Heart right ventricle (tissue), 16 donors: ENCODE measurements at regions not wholly inside any gene's neighbourhood (a gene's known extent, or its start where the extent isn't known, plus 50 kb on each side); places are given as distances from the start of the nearest gene placed in this dataset.

Experiments used
- ATAC-seq, 8 donors: fragments of 200-7000 bp; cut with Tn5 transposase; one replicate each; pipeline ENCODE4 v1.9.1; 2020; ENCODE audit warnings: mild to moderate bottlenecking in 8 of 8, moderate library complexity in 8 of 8, moderate number of reproducible peaks in 1 of 8
- DNase-seq, 2 donors: peaks; one replicate each; pipeline ENCODE4 v3.0.0-alpha.2; 2020
- H3K27ac ChIP-seq, 10 donors: fragments of 200-600 bp; sonication (generic) in 2 of 10; one replicate each; pipeline versions ENCODE4 v1.5.0 to v1.8.0; 2020 to 2022; ENCODE audit warnings: mild to moderate bottlenecking in 3 of 10
- H3K27me3 ChIP-seq, 7 donors: fragments of 200-600 bp; one replicate each; pipeline ENCODE4 v1.8.0; 2021 to 2022; ENCODE audit warnings: mild to moderate bottlenecking in 2 of 7
- H3K36me3 ChIP-seq, 9 donors: fragments of 200-600 bp; sonication (generic) in 1 of 9; one replicate each; pipeline versions ENCODE4 v1.5.0 to v1.8.0; 2020 to 2022; ENCODE audit warnings: mild to moderate bottlenecking in 2 of 9
- H3K4me1 ChIP-seq, 9 donors: fragments of 200-600 bp; sonication (generic) in 1 of 9; one replicate each; pipeline versions ENCODE4 v1.5.0 to v1.8.0; 2020 to 2022; ENCODE audit warnings: mild to moderate bottlenecking in 4 of 9
- H3K4me3 ChIP-seq, 10 donors: fragments of 200-600 bp; sonication (generic) in 2 of 10; one replicate each; pipeline versions ENCODE4 v1.5.0 to v1.8.0; 2020 to 2022; ENCODE audit warnings: mild to moderate bottlenecking in 7 of 10, moderate library complexity in 2 of 10
- H3K9me3 ChIP-seq, 11 donors: fragments of 200-600 bp in 10 of 11; sonication (generic) in 2 of 11; one replicate each; pipeline versions ENCODE4 v1.5.0 to v1.8.0; 2013 to 2022; ENCODE audit warnings: mild to moderate bottlenecking in 2 of 11, control low read depth in 1 of 11, moderate library complexity in 1 of 11
- WGBS, 2 donors: extraction: QIAGEN DNeasy Blood & Tissue Kit; methylation state at CpG; one replicate each; pipeline ENCODE4 v1.1.7; 2013; ENCODE audit warnings: inconsistent platforms in 1 of 2; 5-methylcytosine and 5-hydroxymethylcytosine counted together
- intact Hi-C, 10 donors: fragments of 100-400 bp; cut with DNase I; formaldehyde crosslinking; loops; one replicate each; pipeline versions ENCODE4 v1.11.1 to v1.14.2; 2022
- TF ChIP-seq, protein P1 (sequence below), 9 donors: fragments of 200-600 bp; sonication (generic) in 2 of 9; IDR thresholded peaks; one replicate each; pipeline versions ENCODE4 v1.5.0 to v1.8.0; 2021 to 2022; ENCODE audit warnings: antibody characterized with exemption in 9 of 9, mild to moderate bottlenecking in 5 of 9, moderate library complexity in 1 of 9
- donor health status: Arrhythmogenic right ventricular cardiomyopathy.
- donor health status: ischemic (EF 13 %, LVEDD 7.1; RV severe dilation, severe dysfunction).
- donor health status: healthy with polysubstance abuse.
- donor health status: DM: no; HTN: yes; CAD: no.
- donor health status: DM: no; HTN: no; CAD: no.
- donor health status: ischemic (EF 25% LVEDD 6.9; RV normal size, moderate dysfunction).
- donor health status: ischemic (EF 25% LVEDD 5.7; RV mildly dilated, moderate dysfunction).
- donor health status: healthy.
- donor health status: DM: yes; HTN: yes; CAD: no.
- donor health status: Ischemic cardiomyopathy.
- donor health status: ischemic (EF 35%, LVEDD 5.7; RV mildly dilated, moderate dysfunction).
- donor health status: nonischemic (EF 11% LVEDD 7.7; RV severe dilation, severe dysfunction).
- donor health status: DM: yes; HTN: yes; CAD: no.
- donor health status: PGD.
- donor health status: ischemic (EF 29% LVEDD 5.4; RV normal size, mild dysfunction).
- donor health status: nonischemic (EF 23%, LVEDD 6.1; RV moderate dilation, normal function).

DNA sequence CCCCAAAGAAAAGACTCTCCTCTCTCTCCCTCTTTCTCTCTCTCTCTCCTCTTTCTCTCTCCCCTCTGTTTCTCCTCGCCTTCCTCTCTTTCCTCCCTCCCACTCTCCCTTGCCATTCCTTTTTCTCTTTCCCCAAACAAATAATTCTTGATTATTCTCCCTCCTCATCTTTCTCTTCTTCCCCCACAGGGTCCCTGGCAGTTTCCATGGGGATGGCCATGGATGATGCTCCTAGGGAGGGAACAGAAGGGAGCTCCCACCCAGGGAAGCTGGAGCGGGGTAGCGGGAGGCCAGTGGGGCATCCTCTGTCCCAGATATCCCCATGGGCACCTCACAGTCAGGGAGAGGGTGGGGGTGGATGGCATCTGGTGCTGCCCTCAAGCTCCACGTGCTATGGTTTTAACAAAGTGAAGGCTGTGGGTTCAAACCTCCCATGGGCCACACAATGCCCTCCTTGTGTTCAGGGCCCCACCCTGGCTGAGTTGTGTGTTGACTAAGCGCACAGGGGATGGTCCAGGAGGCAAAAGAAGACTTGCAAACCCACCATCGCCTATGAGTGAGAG lies 266.4 kb downstream of the BUD13 start:
- ATAC-seq (no peak), DNase-seq (no peak)
- Histone ChIP-seq H3K36me3 (no peaks in the 10 kb centered on the region), H3K27ac (no peak overlapping the region), H3K27me3 (peaks cover 0 to 63% (median 42%) of the 10 kb centered on the region in 7 donors), H3K4me3 (no peak overlapping the region), H3K9me3 (no peaks in the 10 kb centered on the region), H3K4me1 (no peaks in the 10 kb centered on the region)
- 78 to 79% methylated on average over 6 of the region's 6 CpGs for WGBS, 2 donors
- TF ChIP-seq, protein P1, sequence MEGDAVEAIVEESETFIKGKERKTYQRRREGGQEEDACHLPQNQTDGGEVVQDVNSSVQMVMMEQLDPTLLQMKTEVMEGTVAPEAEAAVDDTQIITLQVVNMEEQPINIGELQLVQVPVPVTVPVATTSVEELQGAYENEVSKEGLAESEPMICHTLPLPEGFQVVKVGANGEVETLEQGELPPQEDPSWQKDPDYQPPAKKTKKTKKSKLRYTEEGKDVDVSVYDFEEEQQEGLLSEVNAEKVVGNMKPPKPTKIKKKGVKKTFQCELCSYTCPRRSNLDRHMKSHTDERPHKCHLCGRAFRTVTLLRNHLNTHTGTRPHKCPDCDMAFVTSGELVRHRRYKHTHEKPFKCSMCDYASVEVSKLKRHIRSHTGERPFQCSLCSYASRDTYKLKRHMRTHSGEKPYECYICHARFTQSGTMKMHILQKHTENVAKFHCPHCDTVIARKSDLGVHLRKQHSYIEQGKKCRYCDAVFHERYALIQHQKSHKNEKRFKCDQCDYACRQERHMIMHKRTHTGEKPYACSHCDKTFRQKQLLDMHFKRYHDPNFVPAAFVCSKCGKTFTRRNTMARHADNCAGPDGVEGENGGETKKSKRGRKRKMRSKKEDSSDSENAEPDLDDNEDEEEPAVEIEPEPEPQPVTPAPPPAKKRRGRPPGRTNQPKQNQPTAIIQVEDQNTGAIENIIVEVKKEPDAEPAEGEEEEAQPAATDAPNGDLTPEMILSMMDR (IDR thresholded peaks at IDR 0.05) = no peak
- intact Hi-C loops = no loop called here

DNA sequence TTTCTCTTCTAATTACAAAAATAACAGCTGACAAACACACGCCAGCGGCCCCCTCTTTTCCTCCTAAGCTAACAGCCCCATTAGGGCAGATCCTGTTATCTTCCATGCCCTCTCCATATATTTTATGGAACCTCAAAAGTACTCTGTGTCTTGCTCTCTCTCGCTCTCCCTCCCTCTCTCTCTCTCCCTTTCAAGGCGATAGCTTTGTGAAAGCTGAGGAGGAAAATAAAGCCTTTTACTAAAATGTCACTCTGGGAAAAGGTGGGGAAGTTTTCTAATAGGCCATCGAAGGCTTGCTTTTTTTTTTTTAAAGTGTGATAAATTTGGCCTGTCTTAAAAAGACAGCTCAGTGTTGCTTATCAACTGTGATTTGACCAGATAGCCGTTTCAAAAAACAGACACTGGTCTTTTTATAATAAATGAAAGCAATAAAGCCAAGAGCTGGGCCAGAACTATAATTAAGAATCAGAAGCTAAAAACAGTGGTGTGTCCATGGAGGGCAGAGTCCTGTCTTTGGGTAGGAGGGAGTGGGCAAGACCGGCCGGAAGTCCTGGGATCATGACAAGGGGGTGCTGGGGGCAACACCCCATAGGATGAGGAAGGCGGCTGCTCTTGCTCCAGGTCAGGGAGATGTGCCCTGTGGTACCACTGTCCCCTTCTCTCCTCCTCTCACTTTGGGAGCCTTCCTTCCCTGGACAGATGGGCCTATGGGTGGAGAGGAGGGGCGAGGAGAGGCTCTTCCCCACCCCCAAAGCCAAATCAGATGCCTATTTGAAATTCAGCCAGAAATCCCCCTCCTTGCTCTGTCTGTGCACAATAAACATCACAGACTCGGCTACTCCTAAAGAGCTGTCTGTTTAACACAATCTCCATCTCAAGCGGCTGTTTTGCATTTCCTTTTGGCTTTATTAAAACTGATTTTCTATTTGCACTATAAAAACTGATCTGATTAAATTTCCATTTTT lies 267.2 kb downstream of the BUD13 start:
- H3K27ac ChIP-seq = no peak overlapping the region
- intact Hi-C loops = no loop called here
- H3K4me3 ChIP-seq = no peak overlapping the region
- ATAC-seq (no peak), DNase-seq (no peak)
- no peaks in the 10 kb centered on the region for H3K4me1 ChIP-seq
- TF ChIP-seq, protein P1 (IDR thresholded peaks at IDR 0.05) = no peak
- no peaks in the 10 kb centered on the region for H3K9me3 ChIP-seq
- peaks cover 0 to 66% (median 46%) of the 10 kb centered on the region in 7 donors for H3K27me3 ChIP-seq
- 58 to 70% methylated on average over 12 of the region's 12 CpGs for WGBS, 2 donors
- no peaks in the 10 kb centered on the region for H3K36me3 ChIP-seq

DNA sequence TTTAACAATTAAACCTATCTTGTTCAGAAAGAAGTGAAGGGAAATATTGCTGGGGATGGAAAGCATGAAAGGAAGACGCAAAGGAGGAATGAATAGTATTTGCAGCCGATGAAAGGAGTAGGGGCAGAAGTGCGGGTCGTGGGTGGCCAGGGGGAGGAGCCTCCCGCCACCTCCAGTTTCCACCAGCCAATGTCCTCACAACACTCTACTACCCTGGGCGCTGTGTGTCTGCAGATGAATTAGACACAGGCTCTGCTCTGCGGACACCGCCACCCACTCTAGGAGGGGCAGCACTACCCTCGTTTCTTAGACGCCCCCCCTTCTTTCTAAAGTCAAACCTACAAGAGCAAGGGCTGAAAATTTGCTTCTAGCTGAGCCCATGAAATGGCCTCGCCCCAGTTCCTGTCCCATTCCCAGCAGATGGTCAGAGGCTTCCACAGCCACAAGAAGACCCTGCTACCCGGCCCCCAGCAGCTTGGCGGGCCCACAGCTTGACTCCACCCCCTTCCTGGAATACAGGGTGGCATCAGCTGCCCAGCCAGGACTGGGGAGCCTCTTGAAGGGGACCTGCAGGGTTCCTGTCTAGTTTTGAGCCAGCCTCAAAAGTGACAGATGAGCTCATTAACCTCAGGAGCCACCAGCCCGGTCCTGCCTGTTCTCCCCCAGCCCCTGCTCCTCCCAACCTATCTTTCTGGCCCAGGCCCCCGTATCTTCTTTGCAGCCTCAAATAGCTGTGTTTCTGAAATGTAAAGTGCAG lies 268.1 kb downstream of the BUD13 start:
- DNase-seq (no peak), ATAC-seq (no peak)
- intact Hi-C loops = no loop called here
- TF ChIP-seq, protein P1 (IDR thresholded peaks at IDR 0.05) = no peak
- Histone ChIP-seq H3K27ac (no peak overlapping the region), H3K4me3 (no peak overlapping the region), H3K36me3 (no peaks in the 10 kb centered on the region), H3K9me3 (no peaks in the 10 kb centered on the region), H3K4me1 (peaks cover 0 to 8% (median 0%) of the 10 kb centered on the region in 9 donors), H3K27me3 (peaks cover 0 to 65% (median 54%) of the 10 kb centered on the region in 7 donors)
- WGBS, 2 donors = 68 to 73% methylated on average over 15 of the region's 15 CpGs
